Peyer's patch (tissue), 4 donors: ENCODE measurements at regions not wholly inside any gene's neighbourhood (a gene's known extent, or its start where the extent isn't known, plus 50 kb on each side); places are given as distances from the start of the nearest gene placed in this dataset.

Experiments
- CTCF ChIP-seq, 6 experiments: fragments of 450-650 bp in 4 of 6; fragments of 200-600 bp in 2 of 6; sonication (generic) in 1 of 6; IDR thresholded peaks; one replicate each; pipeline ENCODE4 v1.5.1; 2017 to 2019; ENCODE audit warnings: antibody characterized with exemption in 6 of 6, mild to moderate bottlenecking in 3 of 6, moderate library complexity in 1 of 6
- POLR2A ChIP-seq, 2 donors: fragments of 450-650 bp; IDR thresholded peaks; one replicate each; pipeline ENCODE4 v1.5.1; 2017; ENCODE audit warnings: antibody characterized with exemption in 2 of 2, mild to moderate bottlenecking in 2 of 2, moderate library complexity in 2 of 2

- TF ChIP-seq CTCF (IDR thresholded peaks at IDR 0.05) (no peak), POLR2A (IDR thresholded peaks at IDR 0.05) (no peak)
Observed at GRCh38 chr5:125521289-125521688, 774.9 kb upstream of the ZNF608 start.
